GM23338 (cell line): ENCODE measurements at regions not wholly inside any gene's neighbourhood (a gene's known extent, or its start where the extent isn't known, plus 50 kb on each side); places are given as distances from the start of the nearest gene placed in this dataset.

Source experiments
- CREB1 ChIP-seq: fragments of 250-450 bp; sonication (Bioruptor Pico); IDR thresholded peaks from 2 replicates; pipeline ENCODE4 v1.5.0; 2020; ENCODE audit warnings: low read depth, mild to moderate bottlenecking, moderate library complexity
- ETS1 ChIP-seq: IDR thresholded peaks from 2 replicates; pipeline ENCODE4 v1.6.1; 2016; ENCODE audit warnings: antibody characterized with exemption
- EZH2 ChIP-seq: fragments of 200-600 bp; sonication (generic); IDR thresholded peaks from one replicate; pipeline ENCODE4 v1.8.0; 2017; ENCODE audit warnings: antibody characterized with exemption, mild to moderate bottlenecking, low read depth; ENCODE audit not compliant: unreplicated experiment
- EZH2phosphoT487 ChIP-seq: fragments of 200-600 bp; sonication (generic); IDR thresholded peaks from one replicate; pipeline ENCODE4 v1.8.1; 2018; ENCODE audit warnings: antibody characterized with exemption; ENCODE audit not compliant: unreplicated experiment
- POLR2AphosphoS5 ChIP-seq: IDR thresholded peaks from 2 replicates; pipeline ENCODE4 v1.6.1; 2016; ENCODE audit warnings: antibody characterized with exemption, low read depth
- TF ChIP-seq, protein P1 (sequence below), 2 experiments: fragments of 200-600 bp in 1 of 2; sonication (generic) in 1 of 2; conservative IDR thresholded peaks; 2 replicates each; pipeline versions ENCODE4 v1.5.1 to v1.6.1; 2016 to 2017; ENCODE audit warnings: antibody characterized with exemption in 2 of 2, low read depth in 2 of 2, mild to moderate bottlenecking in 2 of 2, moderate library complexity in 1 of 2

GRCh38 chr13:95455782-95456181 is 96.7 kb upstream of the CLDN10 start:
- TF ChIP-seq, protein P1, sequence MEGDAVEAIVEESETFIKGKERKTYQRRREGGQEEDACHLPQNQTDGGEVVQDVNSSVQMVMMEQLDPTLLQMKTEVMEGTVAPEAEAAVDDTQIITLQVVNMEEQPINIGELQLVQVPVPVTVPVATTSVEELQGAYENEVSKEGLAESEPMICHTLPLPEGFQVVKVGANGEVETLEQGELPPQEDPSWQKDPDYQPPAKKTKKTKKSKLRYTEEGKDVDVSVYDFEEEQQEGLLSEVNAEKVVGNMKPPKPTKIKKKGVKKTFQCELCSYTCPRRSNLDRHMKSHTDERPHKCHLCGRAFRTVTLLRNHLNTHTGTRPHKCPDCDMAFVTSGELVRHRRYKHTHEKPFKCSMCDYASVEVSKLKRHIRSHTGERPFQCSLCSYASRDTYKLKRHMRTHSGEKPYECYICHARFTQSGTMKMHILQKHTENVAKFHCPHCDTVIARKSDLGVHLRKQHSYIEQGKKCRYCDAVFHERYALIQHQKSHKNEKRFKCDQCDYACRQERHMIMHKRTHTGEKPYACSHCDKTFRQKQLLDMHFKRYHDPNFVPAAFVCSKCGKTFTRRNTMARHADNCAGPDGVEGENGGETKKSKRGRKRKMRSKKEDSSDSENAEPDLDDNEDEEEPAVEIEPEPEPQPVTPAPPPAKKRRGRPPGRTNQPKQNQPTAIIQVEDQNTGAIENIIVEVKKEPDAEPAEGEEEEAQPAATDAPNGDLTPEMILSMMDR (conservative IDR thresholded peaks at IDR 0.05; ENCODE audit: low read depth in 2 of 2) = no peak
- TF ChIP-seq CREB1 (CRISPR knock-in tag) = no peak
- no peak for TF ChIP-seq POLR2AphosphoS5
- TF ChIP-seq ETS1 = no peak
- TF ChIP-seq EZH2 = no peak
- no peak for TF ChIP-seq EZH2phosphoT487
